ENCODE measurements at regions not wholly inside any gene's neighbourhood (a gene's known extent, or its start where the extent isn't known, plus 50 kb on each side); places are given as distances from the start of the nearest gene placed in this dataset.

GRCh38 chr16:54381601-54382313 lies 95.2 kb upstream of the IRX3 start:
- peak in 1 of 6 donors; percentile 13 for DNase-seq (ENCODE audit: low read depth in 4 of 6, low spot score in 6 of 6)
- 59% methylated on average over 5 of the region's 12 CpGs for WGBS (ENCODE audit: insufficient coverage)
- Histone ChIP-seq H3K9me3 (ENCODE audit: control insufficient read depth, insufficient read depth, low read length) (no peaks in the 10 kb centered on the region), H3K27me3 (ENCODE audit: control insufficient read depth, insufficient read depth, low read length) (peaks cover 6% of the 10 kb centered on the region), H3K4me3 (ENCODE audit: low read depth, low read length) (no peak overlapping the region), H3K4me1 (ENCODE audit: control insufficient read depth, insufficient read depth, low read length) (no peaks in the 10 kb centered on the region), H3K27ac (ENCODE audit: low read depth, low read length) (no peak overlapping the region), H3K36me3 (ENCODE audit: control insufficient read depth, insufficient read depth, low read length) (no peaks in the 10 kb centered on the region)

- Histone ChIP-seq H3K36me3 (ENCODE audit: control insufficient read depth, insufficient read depth, low read length) (no peaks in the 10 kb centered on the region), H3K4me3 (ENCODE audit: low read depth, low read length) (no peak overlapping the region), H3K4me1 (ENCODE audit: control insufficient read depth, insufficient read depth, low read length) (peaks cover 17% of the 10 kb centered on the region), H3K27me3 (ENCODE audit: control insufficient read depth, insufficient read depth, low read length) (peaks cover 32% of the 10 kb centered on the region), H3K9me3 (ENCODE audit: control insufficient read depth, insufficient read depth, low read length) (no peaks in the 10 kb centered on the region), H3K27ac (ENCODE audit: low read depth, low read length) (no peak overlapping the region)
- WGBS (ENCODE audit: insufficient coverage): 36% methylated on average over 8 of the region's 8 CpGs
- peak in 1 of 6 donors; percentile 26 for DNase-seq (ENCODE audit: low read depth in 4 of 6, low spot score in 6 of 6)
Observed at GRCh38 chr16:54375071-54375470, 88.5 kb upstream of the IRX3 start.

- Histone ChIP-seq H3K9me3 (ENCODE audit: control insufficient read depth, insufficient read depth, low read length) (no peaks in the 10 kb centered on the region), H3K27ac (ENCODE audit: low read depth, low read length) (no peak overlapping the region), H3K4me3 (ENCODE audit: low read depth, low read length) (no peak overlapping the region), H3K4me1 (ENCODE audit: control insufficient read depth, insufficient read depth, low read length) (peaks cover 18% of the 10 kb centered on the region), H3K27me3 (ENCODE audit: control insufficient read depth, insufficient read depth, low read length) (peaks cover 36% of the 10 kb centered on the region), H3K36me3 (ENCODE audit: control insufficient read depth, insufficient read depth, low read length) (no peaks in the 10 kb centered on the region)
- 44% methylated on average over 22 of the region's 27 CpGs for WGBS (ENCODE audit: insufficient coverage)
- DNase-seq (ENCODE audit: low read depth in 4 of 6, low spot score in 6 of 6): peak in 1 of 6 donors; percentile 28
Observed at GRCh38 chr16:54373534-54374520, 87.2 kb upstream of the IRX3 start.

- H3K4me1 ChIP-seq (ENCODE audit: control insufficient read depth, insufficient read depth, low read length): peaks cover 18% of the 10 kb centered on the region
- 17% methylated on average over 11 of the region's 29 CpGs for WGBS (ENCODE audit: insufficient coverage)
- no peaks in the 10 kb centered on the region for H3K9me3 ChIP-seq (ENCODE audit: control insufficient read depth, insufficient read depth, low read length)
- peak in 2 of 6 donors; percentile 29 to 87 for DNase-seq (ENCODE audit: low read depth in 4 of 6, low spot score in 6 of 6)
- H3K4me3 ChIP-seq (ENCODE audit: low read depth, low read length): no peak overlapping the region
- H3K27ac ChIP-seq (ENCODE audit: low read depth, low read length): no peak overlapping the region
- H3K27me3 ChIP-seq (ENCODE audit: control insufficient read depth, insufficient read depth, low read length): peaks cover 36% of the 10 kb centered on the region
- H3K36me3 ChIP-seq (ENCODE audit: control insufficient read depth, insufficient read depth, low read length): no peaks in the 10 kb centered on the region
Observed at GRCh38 chr16:54370278-54371040, 83.9 kb upstream of the IRX3 start.

GRCh38 chr16:54369861-54370260 lies 83.3 kb upstream of the IRX3 start:
- peak in 1 of 6 donors; percentile 82 for DNase-seq (ENCODE audit: low read depth in 4 of 6, low spot score in 6 of 6)
- Histone ChIP-seq H3K4me1 (ENCODE audit: control insufficient read depth, insufficient read depth, low read length) (peaks cover 14% of the 10 kb centered on the region), H3K9me3 (ENCODE audit: control insufficient read depth, insufficient read depth, low read length) (no peaks in the 10 kb centered on the region), H3K36me3 (ENCODE audit: control insufficient read depth, insufficient read depth, low read length) (no peaks in the 10 kb centered on the region), H3K4me3 (ENCODE audit: low read depth, low read length) (no peak overlapping the region), H3K27me3 (ENCODE audit: control insufficient read depth, insufficient read depth, low read length) (peaks cover 34% of the 10 kb centered on the region), H3K27ac (ENCODE audit: low read depth, low read length) (no peak overlapping the region)
- WGBS (ENCODE audit: insufficient coverage): 61% methylated on average over 2 of the region's 8 CpGs

GRCh38 chr16:54366943-54367342 lies 80.4 kb upstream of the IRX3 start:
- peaks cover 24% of the 10 kb centered on the region for H3K27me3 ChIP-seq (ENCODE audit: control insufficient read depth, insufficient read depth, low read length)
- WGBS (ENCODE audit: insufficient coverage): no CpG with 5 or more reads among the region's 2 CpGs
- DNase-seq (ENCODE audit: low read depth in 4 of 6, low spot score in 6 of 6): no peak
- no peaks in the 10 kb centered on the region for H3K9me3 ChIP-seq (ENCODE audit: control insufficient read depth, insufficient read depth, low read length)
- no peak overlapping the region for H3K4me3 ChIP-seq (ENCODE audit: low read depth, low read length)
- H3K27ac ChIP-seq (ENCODE audit: low read depth, low read length): no peak overlapping the region
- peaks cover 11% of the 10 kb centered on the region for H3K4me1 ChIP-seq (ENCODE audit: control insufficient read depth, insufficient read depth, low read length)
- no peaks in the 10 kb centered on the region for H3K36me3 ChIP-seq (ENCODE audit: control insufficient read depth, insufficient read depth, low read length)

GRCh38 chr16:54365990-54366634 lies 79.5 kb upstream of the IRX3 start:
- no peaks in the 10 kb centered on the region for H3K36me3 ChIP-seq (ENCODE audit: control insufficient read depth, insufficient read depth, low read length)
- H3K27me3 ChIP-seq (ENCODE audit: control insufficient read depth, insufficient read depth, low read length): peaks cover 30% of the 10 kb centered on the region
- DNase-seq (ENCODE audit: low read depth in 4 of 6, low spot score in 6 of 6): no peak
- WGBS (ENCODE audit: insufficient coverage): 94% methylated on average over 7 of the region's 10 CpGs
- H3K9me3 ChIP-seq (ENCODE audit: control insufficient read depth, insufficient read depth, low read length): no peaks in the 10 kb centered on the region
- H3K4me1 ChIP-seq (ENCODE audit: control insufficient read depth, insufficient read depth, low read length): peaks cover 11% of the 10 kb centered on the region
- no peak overlapping the region for H3K4me3 ChIP-seq (ENCODE audit: low read depth, low read length)
- no peak overlapping the region for H3K27ac ChIP-seq (ENCODE audit: low read depth, low read length)

- no peak for DNase-seq (ENCODE audit: low read depth in 4 of 6, low spot score in 6 of 6)
- peaks cover 3% of the 10 kb centered on the region for H3K4me1 ChIP-seq (ENCODE audit: control insufficient read depth, insufficient read depth, low read length)
- 64% methylated on average over 3 of the region's 6 CpGs for WGBS (ENCODE audit: insufficient coverage)
- no peak overlapping the region for H3K27ac ChIP-seq (ENCODE audit: low read depth, low read length)
- no peaks in the 10 kb centered on the region for H3K36me3 ChIP-seq (ENCODE audit: control insufficient read depth, insufficient read depth, low read length)
- H3K9me3 ChIP-seq (ENCODE audit: control insufficient read depth, insufficient read depth, low read length): no peaks in the 10 kb centered on the region
- H3K4me3 ChIP-seq (ENCODE audit: low read depth, low read length): no peak overlapping the region
- H3K27me3 ChIP-seq (ENCODE audit: control insufficient read depth, insufficient read depth, low read length): peaks cover 33% of the 10 kb centered on the region
Observed at GRCh38 chr16:54363766-54364165, 77.2 kb upstream of the IRX3 start.

Data from spinal cord (tissue), 9 donors.